ENCODE measurements at regions not wholly inside any gene's neighbourhood (a gene's known extent, or its start where the extent isn't known, plus 50 kb on each side); places are given as distances from the start of the nearest gene placed in this dataset.

GRCh38 chr13:59012731-59013130 lies 1151.0 kb downstream of the DIAPH3 start:
- TF ChIP-seq, protein P1, sequence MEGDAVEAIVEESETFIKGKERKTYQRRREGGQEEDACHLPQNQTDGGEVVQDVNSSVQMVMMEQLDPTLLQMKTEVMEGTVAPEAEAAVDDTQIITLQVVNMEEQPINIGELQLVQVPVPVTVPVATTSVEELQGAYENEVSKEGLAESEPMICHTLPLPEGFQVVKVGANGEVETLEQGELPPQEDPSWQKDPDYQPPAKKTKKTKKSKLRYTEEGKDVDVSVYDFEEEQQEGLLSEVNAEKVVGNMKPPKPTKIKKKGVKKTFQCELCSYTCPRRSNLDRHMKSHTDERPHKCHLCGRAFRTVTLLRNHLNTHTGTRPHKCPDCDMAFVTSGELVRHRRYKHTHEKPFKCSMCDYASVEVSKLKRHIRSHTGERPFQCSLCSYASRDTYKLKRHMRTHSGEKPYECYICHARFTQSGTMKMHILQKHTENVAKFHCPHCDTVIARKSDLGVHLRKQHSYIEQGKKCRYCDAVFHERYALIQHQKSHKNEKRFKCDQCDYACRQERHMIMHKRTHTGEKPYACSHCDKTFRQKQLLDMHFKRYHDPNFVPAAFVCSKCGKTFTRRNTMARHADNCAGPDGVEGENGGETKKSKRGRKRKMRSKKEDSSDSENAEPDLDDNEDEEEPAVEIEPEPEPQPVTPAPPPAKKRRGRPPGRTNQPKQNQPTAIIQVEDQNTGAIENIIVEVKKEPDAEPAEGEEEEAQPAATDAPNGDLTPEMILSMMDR (IDR thresholded peaks at IDR 0.05; ENCODE audit: insufficient read depth, low read length, missing control alignments): no peak
- no peak for DNase-seq (ENCODE audit: low read depth, low spot score)
- no peak overlapping the region for H3K4me3 ChIP-seq (ENCODE audit: low read depth, low read length)
- CTCF ChIA-PET: no interaction called here
- POLR2A ChIA-PET: no interaction called here

- CTCF ChIA-PET: no interaction called here
- DNase-seq (ENCODE audit: low read depth, low spot score): no peak
- TF ChIP-seq, protein P1 (IDR thresholded peaks at IDR 0.05; ENCODE audit: insufficient read depth, low read length, missing control alignments): no peak
- POLR2A ChIA-PET: no interaction called here
- H3K4me3 ChIP-seq (ENCODE audit: low read depth, low read length): no peak overlapping the region
Measured at GRCh38 chr13:59016250-59016649, 1147.5 kb downstream of the DIAPH3 start.

- no peak overlapping the region for H3K4me3 ChIP-seq (ENCODE audit: low read depth, low read length)
- ChIA-PET POLR2A (no interaction called here), CTCF (no interaction called here)
- DNase-seq (ENCODE audit: low read depth, low spot score): no peak
- TF ChIP-seq, protein P1 (IDR thresholded peaks at IDR 0.05; ENCODE audit: insufficient read depth, low read length, missing control alignments): no peak
Measured at GRCh38 chr13:59024434-59024833, 1139.3 kb downstream of the DIAPH3 start.

- no peak for DNase-seq (ENCODE audit: low read depth, low spot score)
- H3K4me3 ChIP-seq (ENCODE audit: low read depth, low read length): no peak overlapping the region
- ChIA-PET POLR2A (no interaction called here), CTCF (no interaction called here)
- TF ChIP-seq, protein P1 (IDR thresholded peaks at IDR 0.05; ENCODE audit: insufficient read depth, low read length, missing control alignments): no peak
Measured at GRCh38 chr13:59034198-59034597, 1129.5 kb downstream of the DIAPH3 start.

DNA sequence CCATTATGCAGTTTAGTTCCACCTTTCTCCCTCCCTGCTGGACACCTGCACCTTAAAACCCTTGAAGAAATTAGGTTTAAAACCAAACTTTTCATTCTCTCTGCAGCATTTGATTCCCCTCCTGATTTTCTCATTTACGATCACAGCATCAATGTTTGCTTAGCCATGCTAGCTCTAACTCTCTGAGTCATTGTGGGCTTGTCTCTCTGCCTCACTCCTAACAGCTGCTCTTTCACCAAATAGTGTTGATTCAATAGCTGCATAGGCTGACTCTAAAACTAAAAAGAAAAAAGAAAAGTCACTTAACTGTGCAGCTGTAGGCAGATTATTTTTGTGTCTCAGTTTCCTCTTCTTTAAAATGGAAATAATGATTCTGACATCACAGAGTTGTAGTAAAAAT lies 1124.9 kb downstream of the DIAPH3 start:
- TF ChIP-seq, protein P1 (IDR thresholded peaks at IDR 0.05; ENCODE audit: insufficient read depth, low read length, missing control alignments): no peak
- H3K4me3 ChIP-seq (ENCODE audit: low read depth, low read length): no peak overlapping the region
- POLR2A ChIA-PET: no interaction called here
- no peak for DNase-seq (ENCODE audit: low read depth, low spot score)
- CTCF ChIA-PET: no interaction called here

DNA sequence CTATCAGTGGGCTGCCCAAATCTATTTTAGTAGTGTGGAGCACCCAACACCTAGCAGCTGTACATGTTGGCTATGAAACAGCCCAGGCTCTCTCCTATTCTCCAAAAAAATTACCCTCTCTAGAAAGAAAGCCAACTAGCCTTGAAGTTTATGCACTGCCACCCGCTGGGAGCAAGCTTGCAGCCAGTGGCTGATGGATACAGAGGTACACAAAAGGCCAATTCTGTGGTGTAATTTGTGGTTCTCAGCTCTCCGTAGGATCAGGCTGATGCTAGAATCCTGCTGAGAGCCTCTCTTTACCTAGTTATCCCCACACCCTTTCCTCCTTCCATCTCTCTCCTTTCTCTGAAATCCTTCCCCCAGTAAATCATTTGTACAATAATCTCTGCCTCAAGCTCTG lies 1120.7 kb downstream of the DIAPH3 start:
- no peak overlapping the region for H3K4me3 ChIP-seq (ENCODE audit: low read depth, low read length)
- TF ChIP-seq, protein P1 (IDR thresholded peaks at IDR 0.05; ENCODE audit: insufficient read depth, low read length, missing control alignments): no peak
- ChIA-PET POLR2A (no interaction called here), CTCF (no interaction called here)
- DNase-seq (ENCODE audit: low read depth, low spot score): no peak
